ACC112 (cell line): ENCODE measurements at regions not wholly inside any gene's neighbourhood (a gene's known extent, or its start where the extent isn't known, plus 50 kb on each side); places are given as distances from the start of the nearest gene placed in this dataset.
A peak's percentile ranks its signal among the peaks of the same experiment; 100 is the strongest.

Experiments
- H2AFZ ChIP-seq: fragments of 200-600 bp; sonication (generic); one replicate; pipeline ENCODE4 v1.6.0; 2017; ENCODE audit warnings: antibody characterized with exemption, low read length; ENCODE audit not compliant: unreplicated experiment
- H3K27ac ChIP-seq: fragments of 200-600 bp; sonication (generic); 2 replicates; pipeline ENCODE4 v1.5.1; 2014; ENCODE audit warnings: low read depth, mild to moderate bottlenecking, antibody characterized with exemption, low read length, moderate library complexity
- H3K27me3 ChIP-seq: fragments of 200-600 bp; sonication (generic); 2 replicates; pipeline ENCODE4 v1.6.1; 2014; ENCODE audit warnings: mild to moderate bottlenecking, antibody characterized with exemption, low read length, moderate library complexity, mixed read lengths; ENCODE audit not compliant: insufficient read depth
- H3K36me3 ChIP-seq: fragments of 200-600 bp; sonication (generic); 2 replicates; pipeline ENCODE4 v1.6.1; 2016; ENCODE audit warnings: mild to moderate bottlenecking, antibody characterized with exemption, low read length, moderate library complexity, mixed read lengths; ENCODE audit not compliant: insufficient read depth
- H3K4me1 ChIP-seq: fragments of 200-600 bp; sonication (generic); one replicate; pipeline ENCODE4 v1.6.1; 2016; ENCODE audit warnings: low read length, mixed read lengths; ENCODE audit not compliant: insufficient read depth, unreplicated experiment, control insufficient read depth
- H3K4me3 ChIP-seq: fragments of 200-600 bp; sonication (generic); 2 replicates; pipeline ENCODE4 v1.5.1; 2014; ENCODE audit warnings: mild to moderate bottlenecking, low read depth, low read length
- H3K79me2 ChIP-seq: fragments of 200-600 bp; sonication (generic); one replicate; pipeline ENCODE4 v1.6.0; 2016; ENCODE audit warnings: low read length; ENCODE audit not compliant: control insufficient read depth, unreplicated experiment, insufficient read depth

GRCh38 chr1:221442056-221442455, 299.8 kb downstream of the DUSP10 start:
- H3K27me3 ChIP-seq, result no peaks in the 10 kb centered on the region
- H3K79me2 ChIP-seq, result no peaks in the 10 kb centered on the region
- H3K27ac ChIP-seq, result no peak overlapping the region
- no peak overlapping the region for H2AFZ ChIP-seq
- no peaks in the 10 kb centered on the region for H3K36me3 ChIP-seq
- H3K4me3 ChIP-seq, result no peak overlapping the region
- H3K4me1 ChIP-seq, result peaks cover 43% of the 10 kb centered on the region

- no peaks in the 10 kb centered on the region for H3K27me3 ChIP-seq
- H2AFZ ChIP-seq, result no peak overlapping the region
- H3K27ac ChIP-seq, result no peak overlapping the region
- no peaks in the 10 kb centered on the region for H3K79me2 ChIP-seq
- no peak overlapping the region for H3K4me3 ChIP-seq
- no peaks in the 10 kb centered on the region for H3K36me3 ChIP-seq
- peaks cover 26% of the 10 kb centered on the region for H3K4me1 ChIP-seq
Observed at GRCh38 chr1:221444346-221444745, 297.5 kb downstream of the DUSP10 start.

DNA sequence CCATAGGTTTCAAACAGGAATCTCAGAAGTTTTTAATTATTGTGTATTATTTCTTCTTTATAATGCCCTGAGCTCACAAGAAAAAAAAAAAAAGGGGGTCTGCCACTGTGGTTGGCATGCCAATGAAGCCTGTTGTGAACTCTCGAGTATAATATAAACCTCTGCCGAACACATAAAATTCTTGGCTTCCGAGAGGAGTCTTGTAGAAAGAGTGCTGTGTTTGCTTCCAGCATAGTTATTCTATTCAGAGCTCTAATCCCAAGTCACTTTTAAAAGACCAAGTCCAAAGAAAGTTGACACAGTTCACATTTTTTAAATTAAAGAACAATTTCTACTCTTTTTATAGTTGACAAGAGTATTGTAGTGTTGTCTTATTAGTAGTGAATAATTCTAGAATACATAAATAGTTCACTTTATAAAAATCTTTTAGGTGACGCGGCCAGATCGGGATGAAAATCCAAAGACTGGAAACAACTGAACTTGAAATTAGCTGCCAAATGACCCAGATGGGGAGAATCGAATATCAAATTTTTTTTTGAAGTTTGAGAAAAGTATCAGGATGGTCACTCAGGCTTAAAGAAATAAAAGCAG, 293.2 kb downstream of the DUSP10 start:
- Histone ChIP-seq H2AFZ (no peak overlapping the region), H3K27ac (no peak overlapping the region)

DNA sequence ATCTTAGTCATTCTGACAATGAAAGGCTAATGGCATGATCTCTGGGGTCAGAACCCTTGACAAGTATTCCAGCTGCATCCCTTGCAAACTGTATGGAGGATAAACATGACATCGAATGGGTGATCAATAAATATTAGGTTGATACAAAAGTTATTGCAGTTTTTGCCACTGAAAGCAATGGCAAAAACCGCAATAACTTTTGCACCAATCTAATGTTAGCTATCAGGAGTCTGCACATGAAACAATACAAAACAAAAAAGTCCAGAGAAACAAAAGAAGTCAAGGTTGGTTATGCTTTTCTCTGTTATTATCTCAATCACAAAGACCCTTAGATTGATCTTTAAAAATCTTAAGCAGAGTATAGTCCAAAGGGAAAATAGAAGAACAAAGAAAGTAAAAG, 292.7 kb downstream of the DUSP10 start:
- Histone ChIP-seq H3K79me2 (no peaks in the 10 kb centered on the region), H3K4me1 (peaks cover 9% of the 10 kb centered on the region), H3K4me3 (peak overlapping the region; percentile 44; the same call in 1 of the 2 replicates), H2AFZ (peak overlapping the region; percentile 72), H3K27me3 (no peaks in the 10 kb centered on the region), H3K36me3 (peaks cover 3% of the 10 kb centered on the region; the same call in 1 of the 2 replicates), H3K27ac (peak overlapping the region; percentile 87)

More for the DNA sequence above, 293.2 kb downstream of the DUSP10 start:
- peaks cover 9% of the 10 kb centered on the region for H3K4me1 ChIP-seq
- no peaks in the 10 kb centered on the region for H3K27me3 ChIP-seq
- H3K36me3 ChIP-seq, result peaks cover 3% of the 10 kb centered on the region; the same call in 1 of the 2 replicates
- no peak overlapping the region for H3K4me3 ChIP-seq
- H3K79me2 ChIP-seq, result no peaks in the 10 kb centered on the region

DNA sequence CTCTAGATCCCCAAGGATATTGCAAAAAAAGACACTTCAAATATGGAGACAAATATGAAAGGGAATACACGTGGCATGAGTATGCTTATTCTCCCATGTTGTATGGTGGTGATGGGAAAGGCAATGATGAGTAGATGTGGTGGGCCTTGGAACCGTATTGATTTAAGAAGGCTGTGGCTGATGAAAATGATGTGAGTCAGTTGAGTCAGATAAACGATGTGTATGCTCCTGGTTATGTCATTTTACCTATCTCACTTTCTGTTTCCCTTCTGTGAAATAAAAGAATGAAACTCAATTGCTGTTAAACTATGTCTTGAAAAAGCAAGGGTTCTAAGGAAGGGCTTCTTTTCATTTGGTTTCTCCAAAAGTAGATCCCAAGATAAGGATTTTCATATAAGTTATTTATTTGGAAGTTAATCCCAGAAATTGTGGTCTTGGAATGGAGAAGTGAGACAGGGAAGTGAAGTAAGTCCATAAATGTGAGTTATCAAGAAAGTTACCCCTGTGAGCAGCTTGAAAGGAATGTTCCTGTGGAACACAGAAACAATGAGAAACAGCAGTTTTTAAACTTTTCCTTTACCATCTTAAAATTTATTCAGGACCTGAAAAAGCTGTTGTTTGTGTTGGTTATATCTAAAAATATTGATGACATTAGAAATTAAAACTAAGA, 292.0 kb downstream of the DUSP10 start:
- Histone ChIP-seq H3K79me2 (no peaks in the 10 kb centered on the region), H3K4me1 (peaks cover 9% of the 10 kb centered on the region), H3K27ac (peak overlapping the region; percentile 87), H2AFZ (peak overlapping the region; percentile 72), H3K36me3 (peaks cover 3% of the 10 kb centered on the region; the same call in 1 of the 2 replicates), H3K27me3 (no peaks in the 10 kb centered on the region), H3K4me3 (peak overlapping the region; percentile 44; the same call in 1 of the 2 replicates)

- Histone ChIP-seq H3K4me3 (no peak overlapping the region), H3K27me3 (no peaks in the 10 kb centered on the region), H3K4me1 (peaks cover 9% of the 10 kb centered on the region)
Observed at GRCh38 chr1:221451741-221452140, 290.1 kb downstream of the DUSP10 start.

GRCh38 chr1:221454096-221454495, 287.8 kb downstream of the DUSP10 start:
- H3K36me3 ChIP-seq, result peaks cover 3% of the 10 kb centered on the region; the same call in 1 of the 2 replicates
- no peaks in the 10 kb centered on the region for H3K27me3 ChIP-seq
- H3K4me3 ChIP-seq, result no peak overlapping the region
- H2AFZ ChIP-seq, result no peak overlapping the region
- peaks cover 18% of the 10 kb centered on the region for H3K4me1 ChIP-seq
- H3K79me2 ChIP-seq, result no peaks in the 10 kb centered on the region
- no peak overlapping the region for H3K27ac ChIP-seq

More at GRCh38 chr1:221451741-221452140, 290.1 kb downstream of the DUSP10 start:
- no peaks in the 10 kb centered on the region for H3K79me2 ChIP-seq
- peaks cover 3% of the 10 kb centered on the region; the same call in 1 of the 2 replicates for H3K36me3 ChIP-seq
- no peak overlapping the region for H2AFZ ChIP-seq
- H3K27ac ChIP-seq, result no peak overlapping the region

DNA sequence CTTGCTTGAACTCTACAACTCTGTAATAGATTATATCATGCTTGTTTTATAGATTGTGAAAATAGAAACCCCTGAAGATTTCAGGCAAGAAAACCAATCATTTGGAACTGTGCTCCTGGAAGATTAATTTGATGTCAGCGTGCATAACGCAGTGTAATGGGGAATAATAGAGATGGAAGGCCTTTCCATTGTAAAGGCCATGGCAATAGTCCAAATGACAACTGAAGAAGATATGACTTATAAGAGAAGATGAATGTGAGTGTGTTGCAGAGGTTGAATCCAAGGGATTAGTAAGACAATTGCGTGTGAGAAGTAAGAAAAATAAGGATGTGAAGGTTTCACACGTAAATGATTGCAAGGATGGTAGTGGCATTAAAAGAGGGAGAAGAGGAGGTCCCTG, 285.0 kb downstream of the DUSP10 start:
- H3K27me3 ChIP-seq, result no peaks in the 10 kb centered on the region
- H2AFZ ChIP-seq, result no peak overlapping the region
- no peaks in the 10 kb centered on the region for H3K79me2 ChIP-seq
- H3K4me1 ChIP-seq, result peaks cover 11% of the 10 kb centered on the region
- no peaks in the 10 kb centered on the region for H3K36me3 ChIP-seq
- H3K27ac ChIP-seq, result no peak overlapping the region
- no peak overlapping the region for H3K4me3 ChIP-seq

DNA sequence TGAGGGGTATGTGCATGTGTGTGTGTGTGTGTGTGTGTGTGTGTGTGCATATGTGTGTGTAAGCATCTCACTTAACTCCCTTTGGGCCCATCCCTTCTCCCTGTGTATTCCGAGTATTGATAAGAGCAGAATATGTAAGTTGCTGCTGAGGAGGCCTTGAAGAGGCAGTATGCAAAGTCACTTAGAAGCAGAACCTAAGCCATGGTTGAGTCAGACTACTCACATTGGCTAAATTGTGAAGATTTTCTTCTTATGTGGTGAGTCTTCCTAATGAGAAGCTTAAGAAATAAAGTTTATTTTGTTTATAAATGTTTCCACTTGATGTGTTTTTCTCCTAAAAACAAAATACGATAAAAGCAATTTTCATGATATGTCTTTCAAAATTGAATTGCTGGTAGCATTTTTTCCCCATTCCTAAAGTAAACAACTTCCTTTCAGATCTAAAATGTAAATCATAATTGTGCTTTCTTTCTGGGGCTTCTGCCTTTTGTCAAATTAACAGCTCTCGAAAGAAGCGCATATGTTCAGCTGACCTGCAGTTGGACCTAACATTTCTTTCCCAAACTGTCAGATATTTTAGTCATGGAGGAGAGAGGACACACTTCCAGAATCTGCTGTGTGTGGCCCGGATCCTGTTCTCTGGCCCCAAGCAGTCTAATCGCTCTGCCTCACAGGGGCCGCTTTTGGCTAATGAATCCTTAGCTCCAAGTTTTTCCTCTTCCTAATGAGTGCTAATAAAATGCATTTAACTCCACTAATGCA, 284.0 kb downstream of the DUSP10 start:
- H3K79me2 ChIP-seq, result no peaks in the 10 kb centered on the region
- H3K36me3 ChIP-seq, result no peaks in the 10 kb centered on the region
- peaks cover 11% of the 10 kb centered on the region for H3K4me1 ChIP-seq
- H3K4me3 ChIP-seq, result no peak overlapping the region
- H3K27ac ChIP-seq, result peak overlapping the region; percentile 33; the same call in 1 of the 2 replicates
- no peaks in the 10 kb centered on the region for H3K27me3 ChIP-seq
- H2AFZ ChIP-seq, result peak overlapping the region; percentile 46

DNA sequence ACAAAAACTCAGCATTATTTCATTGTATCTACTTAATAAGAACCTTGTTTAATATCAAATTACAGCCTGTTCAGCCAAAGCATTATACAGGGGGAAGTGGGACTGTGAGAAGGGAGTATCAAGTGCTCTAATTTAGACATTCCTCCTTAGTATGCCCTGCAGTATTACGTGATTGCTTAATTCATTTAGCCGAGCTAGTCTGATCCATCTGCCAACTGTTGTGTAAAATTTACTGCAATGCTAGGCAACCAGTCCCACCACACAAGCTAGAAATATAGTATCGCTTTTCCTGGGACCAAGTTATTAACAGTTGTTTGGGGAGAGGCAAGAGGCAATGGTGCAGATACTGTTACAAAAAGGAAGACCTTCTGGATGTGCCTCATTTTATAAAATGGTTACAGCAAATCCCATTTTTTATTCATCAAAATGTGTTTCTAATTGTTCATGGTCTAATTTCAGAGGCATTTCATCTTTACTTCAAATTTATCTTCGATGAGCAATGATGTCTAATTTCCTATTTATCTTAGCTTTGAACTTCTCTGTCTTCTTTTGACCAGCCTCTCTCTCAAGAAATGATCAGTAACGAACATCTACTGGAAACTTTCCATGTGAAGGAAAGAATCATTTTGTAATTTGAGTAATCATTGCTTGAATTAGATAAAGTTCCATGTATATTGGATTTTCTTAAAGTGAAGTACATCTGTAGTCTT, 283.3 kb downstream of the DUSP10 start:
- no peaks in the 10 kb centered on the region for H3K79me2 ChIP-seq
- peak overlapping the region; percentile 58 for H3K27ac ChIP-seq
- peaks cover 11% of the 10 kb centered on the region for H3K4me1 ChIP-seq
- peak overlapping the region; percentile 46 for H2AFZ ChIP-seq
- no peak overlapping the region for H3K4me3 ChIP-seq
- no peaks in the 10 kb centered on the region for H3K36me3 ChIP-seq
- no peaks in the 10 kb centered on the region for H3K27me3 ChIP-seq
